Transverse colon (tissue), 4 donors: ENCODE measurements at regions not wholly inside any gene's neighbourhood (a gene's known extent, or its start where the extent isn't known, plus 50 kb on each side); places are given as distances from the start of the nearest gene placed in this dataset.

ENCODE experiments used
- CTCF ChIP-seq, 5 experiments: fragments of 200-600 bp in 3 of 5; fragments of 450-650 bp in 2 of 5; sonication (generic) in 3 of 5; IDR thresholded peaks; 1 replicate in 2 of 5; 2 replicates in 3 of 5; pipeline ENCODE4 v1.5.1; 2016 to 2017; ENCODE audit warnings: antibody characterized with exemption in 5 of 5, inconsistent platforms in 3 of 5, mild to moderate bottlenecking in 2 of 5, moderate library complexity in 1 of 5
- EP300 ChIP-seq: sonication (generic); formaldehyde crosslinking; IDR thresholded peaks from one replicate; pipeline ENCODE4 v1.6.1; 2017; ENCODE audit warnings: antibody characterized with exemption, low read depth
- POLR2AphosphoS5 ChIP-seq, 3 donors: sonication (generic); formaldehyde crosslinking; IDR thresholded peaks; one replicate each; pipeline ENCODE4 v1.6.1; 2016; ENCODE audit warnings: antibody characterized with exemption in 3 of 3

GRCh38 chr6:149230712-149231460, 86.6 kb upstream of the TAB2 start:
- TF ChIP-seq CTCF (IDR thresholded peaks at IDR 0.05) (no peak), EP300 (no peak), POLR2AphosphoS5 (IDR thresholded peaks at IDR 0.05) (no peak)
